SU-DHL-6 (cell line): ENCODE measurements at regions not wholly inside any gene's neighbourhood (a gene's known extent, or its start where the extent isn't known, plus 50 kb on each side); places are given as distances from the start of the nearest gene placed in this dataset.
"Not testable (repeated sequence)": the region's sequence is repeated elsewhere in the genome, so short reads cannot be mapped to it uniquely, and the experiment has no call there.

Source experiments
- H2AFZ ChIP-seq: fragments of 200-600 bp; sonication (generic); 2 replicates; pipeline ENCODE4 v1.6.1; 2014; ENCODE audit warnings: low read depth, mild to moderate bottlenecking, moderate library complexity, mixed read lengths, antibody characterized with exemption, low read length; ENCODE audit not compliant: severe bottlenecking
- H3F3A ChIP-seq: fragments of 200-600 bp; shearing (Covaris generic); 2 replicates; pipeline ENCODE4 v1.6.0; 2016; ENCODE audit warnings: antibody characterized with exemption, mild to moderate bottlenecking; ENCODE audit not compliant: insufficient read depth
- H3K27ac ChIP-seq: fragments of 200-600 bp; sonication (generic); 2 replicates; pipeline ENCODE4 v1.5.1; 2016; ENCODE audit warnings: low read depth, mild to moderate bottlenecking, low read length, moderate library complexity, mixed read lengths
- H3K27me3 ChIP-seq: fragments of 200-600 bp; sonication (generic), shearing (Covaris generic); 2 replicates; pipeline ENCODE4 v1.6.0; 2014; ENCODE audit warnings: mild to moderate bottlenecking, low read length
- H3K36me3 ChIP-seq: fragments of 200-600 bp; sonication (generic); 2 replicates; pipeline ENCODE4 v1.6.1; 2014; ENCODE audit warnings: mild to moderate bottlenecking, low read length, mixed read lengths
- H3K4me2 ChIP-seq: fragments of 300-600, 200-600 bp; shearing (Covaris generic), sonication (generic); 2 replicates; pipeline ENCODE4 v1.6.0; 2014; ENCODE audit warnings: low read length, low read depth, mild to moderate bottlenecking; ENCODE audit not compliant: poor library complexity, severe bottlenecking
- H3K4me3 ChIP-seq: fragments of 200-600 bp; sonication (generic); 2 replicates; pipeline ENCODE4 v1.5.1; 2014; ENCODE audit warnings: antibody characterized with exemption, low read length, mild to moderate bottlenecking, mixed read lengths; ENCODE audit not compliant: insufficient read depth, poor library complexity, severe bottlenecking
- H3K79me2 ChIP-seq: fragments of 200-600 bp; sonication (generic); 2 replicates; pipeline ENCODE4 v1.6.1; 2014; ENCODE audit warnings: mild to moderate bottlenecking, low read length, moderate library complexity; ENCODE audit not compliant: insufficient read depth
- H3K9ac ChIP-seq: fragments of 200-600 bp; sonication (generic); 2 replicates; pipeline ENCODE4 v1.7.0; 2014; ENCODE audit warnings: mild to moderate bottlenecking, low read length
- H3K9me2 ChIP-seq: fragments of 200-600 bp; sonication (generic); replicated peaks from 2 replicates; pipeline ENCODE4 v1.6.1; 2014; ENCODE audit warnings: low read length; ENCODE audit not compliant: insufficient read depth
- H3K9me3 ChIP-seq: fragments of 200-600 bp; sonication (generic); 2 replicates; pipeline ENCODE4 v1.6.1; 2014; ENCODE audit warnings: low read length, mixed read lengths; ENCODE audit not compliant: insufficient read depth
- H4K20me1 ChIP-seq: fragments of 200-600 bp; sonication (generic); 2 replicates; pipeline ENCODE4 v1.6.1; 2014; ENCODE audit warnings: low read depth, mild to moderate bottlenecking, antibody characterized with exemption, low read length, moderate library complexity, mixed read lengths
- CTCF ChIP-seq: fragments of 200-600 bp; sonication (generic); IDR thresholded peaks from one replicate; pipeline ENCODE4 v1.5.1; 2017; ENCODE audit warnings: antibody characterized with exemption, mild to moderate bottlenecking, low read length, moderate library complexity; ENCODE audit not compliant: insufficient read depth, poor library complexity, severe bottlenecking
- EZH2phosphoT487 ChIP-seq: fragments of 200-600 bp; sonication (generic), shearing (Covaris generic); conservative IDR thresholded peaks from 2 replicates; pipeline ENCODE4 v1.6.1; 2018; ENCODE audit warnings: mild to moderate bottlenecking, antibody characterized with exemption, low read length, moderate library complexity, mixed read lengths

- no peaks in the 10 kb centered on the region for H3K79me2 ChIP-seq
- no peak overlapping the region for H2AFZ ChIP-seq
- no peak overlapping the region for H3K4me3 ChIP-seq
- H3K36me3 ChIP-seq, result no peaks in the 10 kb centered on the region
- H3K27me3 ChIP-seq, result no peaks in the 10 kb centered on the region
- no peak overlapping the region for H3K4me2 ChIP-seq
- no peaks in the 10 kb centered on the region for H4K20me1 ChIP-seq
- no peaks in the 10 kb centered on the region for H3K9me2 ChIP-seq
- TF ChIP-seq EZH2phosphoT487 (no peak), CTCF (no peak)
- no peaks in the 10 kb centered on the region for H3F3A ChIP-seq
- H3K9ac ChIP-seq, result no peak overlapping the region
- no peak overlapping the region for H3K27ac ChIP-seq
- no peaks in the 10 kb centered on the region for H3K9me3 ChIP-seq
These were observed 85.8 kb upstream of the COG2 start for GRCh38 chr1:230556453-230556852.

DNA sequence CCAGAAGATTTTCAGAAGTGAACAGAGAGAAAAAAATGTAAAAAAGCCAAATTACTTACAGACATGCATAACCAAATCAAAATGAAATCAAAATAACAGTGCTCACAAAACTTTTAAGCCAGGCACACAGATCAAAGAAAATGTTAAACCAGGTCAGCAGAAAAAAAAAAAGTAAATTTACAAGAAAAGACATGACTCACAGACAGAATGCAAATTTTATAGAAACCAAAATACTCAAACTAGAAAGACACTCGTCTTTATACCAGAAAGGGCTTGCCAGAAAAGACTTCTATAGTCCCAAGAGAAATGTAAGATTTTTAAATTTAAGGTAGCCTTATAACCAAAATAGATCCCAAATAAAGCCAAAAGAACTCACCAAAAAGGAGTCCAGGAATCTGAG is 86.5 kb upstream of the COG2 start:
- H3K9ac ChIP-seq, result no peak overlapping the region
- H3K36me3 ChIP-seq, result no peaks in the 10 kb centered on the region
- no peaks in the 10 kb centered on the region for H3K27me3 ChIP-seq
- H3K9me2 ChIP-seq, result no peaks in the 10 kb centered on the region
- no peaks in the 10 kb centered on the region for H3K9me3 ChIP-seq
- H3K27ac ChIP-seq, result no peak overlapping the region
- H3K4me3 ChIP-seq, result no peak overlapping the region
- H3F3A ChIP-seq, result no peaks in the 10 kb centered on the region
- H3K4me2 ChIP-seq, result no peak overlapping the region
- no peaks in the 10 kb centered on the region for H3K79me2 ChIP-seq
- H2AFZ ChIP-seq, result no peak overlapping the region
- TF ChIP-seq EZH2phosphoT487, result no peak
- no peak for TF ChIP-seq CTCF
- H4K20me1 ChIP-seq, result no peaks in the 10 kb centered on the region

DNA sequence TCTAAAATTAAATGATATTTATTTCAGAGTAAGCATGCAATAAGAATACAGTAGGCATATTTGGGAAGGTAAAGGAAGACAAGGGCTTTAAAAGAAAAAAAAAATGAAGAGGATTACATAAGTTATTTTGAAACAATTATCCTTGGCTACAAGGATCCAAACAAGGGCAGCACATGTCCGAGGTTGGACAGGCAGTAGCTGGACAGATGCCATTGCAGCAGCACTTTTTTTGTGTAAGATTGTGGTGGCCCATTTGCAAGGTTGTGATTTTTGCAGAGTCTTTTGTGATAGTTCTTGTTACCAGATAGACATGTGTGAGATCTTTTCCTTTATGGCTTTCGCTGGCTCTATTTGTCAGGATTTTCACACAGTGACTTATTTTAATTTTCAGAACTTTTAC is 89.4 kb upstream of the COG2 start:
- TF ChIP-seq EZH2phosphoT487, result no peak
- no peak for TF ChIP-seq CTCF

GRCh38 chr1:230550945-230551344 is 91.3 kb upstream of the COG2 start:
- not testable (repeated sequence) for H3K4me3 ChIP-seq, H2AFZ ChIP-seq, H3K27me3 ChIP-seq, H3K36me3 ChIP-seq, H3K9ac ChIP-seq, H3F3A ChIP-seq, H3K79me2 ChIP-seq, H3K9me3 ChIP-seq, H3K9me2 ChIP-seq, H3K4me2 ChIP-seq, H3K27ac ChIP-seq, H4K20me1 ChIP-seq

More for the DNA sequence above, 89.4 kb upstream of the COG2 start:
- Histone ChIP-seq H3K27me3 (no peaks in the 10 kb centered on the region), H3K4me2 (no peak overlapping the region), H3K27ac (no peak overlapping the region), H4K20me1 (no peaks in the 10 kb centered on the region), H3K9ac (no peak overlapping the region), H3K4me3 (no peak overlapping the region), H3K9me3 (no peaks in the 10 kb centered on the region), H3F3A (no peaks in the 10 kb centered on the region), H3K36me3 (no peaks in the 10 kb centered on the region), H2AFZ (no peak overlapping the region), H3K9me2 (no peaks in the 10 kb centered on the region), H3K79me2 (no peaks in the 10 kb centered on the region)
